ENCODE measurements at regions not wholly inside any gene's neighbourhood (a gene's known extent, or its start where the extent isn't known, plus 50 kb on each side); places are given as distances from the start of the nearest gene placed in this dataset.

DNA sequence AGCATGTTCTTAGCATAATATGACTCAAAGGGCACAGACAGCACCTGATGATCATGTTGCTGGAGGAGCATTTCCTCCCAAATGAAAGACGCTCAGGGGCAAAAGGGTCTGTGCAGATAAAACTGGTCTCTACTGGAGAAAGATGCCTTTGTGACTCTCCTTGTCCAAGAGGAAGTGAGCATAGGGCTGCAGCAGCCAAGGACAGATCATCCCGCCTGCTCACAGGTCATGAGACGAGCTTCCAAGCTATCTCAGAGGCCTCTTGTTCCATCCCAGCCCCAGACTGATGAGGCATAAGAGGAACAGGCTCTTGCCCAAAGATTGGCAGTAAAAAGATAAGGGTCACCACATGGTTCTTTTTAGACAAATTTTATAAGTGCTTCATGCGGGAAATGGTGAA is 141.8 kb downstream of the KATNIP start:
- TF ChIP-seq, protein P1, sequence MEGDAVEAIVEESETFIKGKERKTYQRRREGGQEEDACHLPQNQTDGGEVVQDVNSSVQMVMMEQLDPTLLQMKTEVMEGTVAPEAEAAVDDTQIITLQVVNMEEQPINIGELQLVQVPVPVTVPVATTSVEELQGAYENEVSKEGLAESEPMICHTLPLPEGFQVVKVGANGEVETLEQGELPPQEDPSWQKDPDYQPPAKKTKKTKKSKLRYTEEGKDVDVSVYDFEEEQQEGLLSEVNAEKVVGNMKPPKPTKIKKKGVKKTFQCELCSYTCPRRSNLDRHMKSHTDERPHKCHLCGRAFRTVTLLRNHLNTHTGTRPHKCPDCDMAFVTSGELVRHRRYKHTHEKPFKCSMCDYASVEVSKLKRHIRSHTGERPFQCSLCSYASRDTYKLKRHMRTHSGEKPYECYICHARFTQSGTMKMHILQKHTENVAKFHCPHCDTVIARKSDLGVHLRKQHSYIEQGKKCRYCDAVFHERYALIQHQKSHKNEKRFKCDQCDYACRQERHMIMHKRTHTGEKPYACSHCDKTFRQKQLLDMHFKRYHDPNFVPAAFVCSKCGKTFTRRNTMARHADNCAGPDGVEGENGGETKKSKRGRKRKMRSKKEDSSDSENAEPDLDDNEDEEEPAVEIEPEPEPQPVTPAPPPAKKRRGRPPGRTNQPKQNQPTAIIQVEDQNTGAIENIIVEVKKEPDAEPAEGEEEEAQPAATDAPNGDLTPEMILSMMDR (IDR thresholded peaks at IDR 0.05; ENCODE audit: low read depth, low read length, missing control alignments), result no peak
- no peak for DNase-seq (ENCODE audit: low read depth)

DNA sequence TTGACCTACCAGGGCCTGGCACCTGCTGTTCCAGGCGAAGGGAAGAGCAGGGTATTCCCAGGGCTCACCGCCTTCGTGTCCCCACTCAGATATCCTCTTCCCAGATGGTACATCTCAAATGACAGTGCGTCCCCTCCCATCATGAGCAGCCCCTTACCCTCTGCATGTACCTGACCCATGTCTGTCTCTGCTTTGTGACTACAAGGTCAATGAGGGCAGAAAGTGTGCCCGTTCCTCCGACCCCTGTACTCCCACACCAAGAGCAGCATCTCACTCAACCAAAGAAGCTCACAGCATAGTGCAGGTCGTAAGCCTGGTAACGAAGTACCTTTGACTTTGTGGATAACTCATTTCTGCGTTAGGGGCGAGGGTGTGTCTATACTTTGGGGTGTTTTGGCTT is 142.6 kb downstream of the KATNIP start:
- TF ChIP-seq, protein P1 (IDR thresholded peaks at IDR 0.05; ENCODE audit: low read depth, low read length, missing control alignments), result no peak
- no peak for DNase-seq (ENCODE audit: low read depth)
- no peak overlapping the region for H3K4me3 ChIP-seq (ENCODE audit: low read depth, low read length)

More for the DNA sequence above, 141.8 kb downstream of the KATNIP start:
- no peak overlapping the region for H3K4me3 ChIP-seq (ENCODE audit: low read depth, low read length)

DNA sequence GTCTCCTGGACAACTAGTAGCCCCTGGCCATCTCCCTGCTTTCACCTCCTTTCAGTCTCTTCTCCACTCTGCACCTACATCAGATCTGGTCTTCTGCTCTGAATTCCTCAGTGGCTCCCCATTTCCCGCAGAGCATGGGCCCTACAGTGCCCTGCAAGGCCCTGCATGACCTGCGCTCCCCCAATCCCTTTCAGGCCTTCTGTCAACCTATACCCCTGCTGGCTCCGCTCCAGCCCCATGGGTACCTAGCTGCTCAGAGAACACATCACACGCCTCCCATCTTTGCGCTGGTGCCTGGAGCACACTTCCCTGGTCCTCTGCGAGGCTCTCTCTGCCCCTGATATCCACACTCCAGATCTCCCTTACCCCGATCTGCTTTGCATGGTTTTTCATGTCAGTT is 145.2 kb downstream of the KATNIP start:
- DNase-seq (ENCODE audit: low read depth), result no peak
- TF ChIP-seq, protein P1 (IDR thresholded peaks at IDR 0.05; ENCODE audit: low read depth, low read length, missing control alignments), result no peak
- H3K4me3 ChIP-seq (ENCODE audit: low read depth, low read length), result no peak overlapping the region

DNA sequence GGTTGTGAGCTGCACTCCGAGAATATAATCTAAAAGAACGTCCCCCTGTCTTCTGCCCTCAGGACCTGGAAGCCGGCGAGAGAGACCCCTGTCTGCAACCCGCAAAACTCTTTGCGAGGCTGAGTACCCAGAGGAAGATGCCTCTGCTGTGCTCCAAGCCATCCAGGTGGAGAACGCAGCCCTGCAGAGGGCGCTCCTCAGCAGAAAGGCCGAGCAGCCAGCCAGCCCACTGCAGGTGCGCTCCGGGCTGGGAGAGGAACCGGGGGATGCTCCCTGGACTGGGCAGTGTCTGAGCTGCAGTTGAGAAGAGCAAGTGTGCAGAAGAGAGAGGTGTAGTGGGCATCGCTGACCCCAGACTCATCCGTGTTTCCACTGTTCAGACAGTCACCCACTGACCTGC is 148.3 kb downstream of the KATNIP start:
- TF ChIP-seq, protein P1 (IDR thresholded peaks at IDR 0.05; ENCODE audit: low read depth, low read length, missing control alignments), result peak; percentile 44
- no peak for DNase-seq (ENCODE audit: low read depth)
- no peak overlapping the region for H3K4me3 ChIP-seq (ENCODE audit: low read depth, low read length)

DNA sequence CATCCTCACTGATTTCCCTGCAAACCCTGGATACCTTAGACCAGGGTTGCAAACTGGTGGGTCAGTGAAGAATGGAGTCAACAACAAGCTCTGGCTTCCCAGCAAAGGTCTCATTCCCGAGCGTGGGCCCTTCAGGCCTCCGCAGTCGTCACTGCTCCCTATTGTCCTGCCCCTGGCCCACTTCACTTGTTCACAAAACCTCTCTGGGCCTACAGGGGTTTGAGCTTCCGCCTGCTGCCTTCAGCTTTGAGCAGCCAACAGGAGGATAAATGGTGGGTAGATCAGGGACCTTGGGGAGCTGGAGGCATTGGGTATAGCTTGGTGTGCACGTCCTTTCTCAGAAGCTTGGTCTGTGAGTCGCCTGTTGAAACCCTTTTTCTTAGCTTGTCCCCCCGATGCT is 148.8 kb downstream of the KATNIP start:
- DNase-seq (ENCODE audit: low read depth), result no peak
- TF ChIP-seq, protein P1 (IDR thresholded peaks at IDR 0.05; ENCODE audit: low read depth, low read length, missing control alignments), result no peak
- H3K4me3 ChIP-seq (ENCODE audit: low read depth, low read length), result no peak overlapping the region

DNA sequence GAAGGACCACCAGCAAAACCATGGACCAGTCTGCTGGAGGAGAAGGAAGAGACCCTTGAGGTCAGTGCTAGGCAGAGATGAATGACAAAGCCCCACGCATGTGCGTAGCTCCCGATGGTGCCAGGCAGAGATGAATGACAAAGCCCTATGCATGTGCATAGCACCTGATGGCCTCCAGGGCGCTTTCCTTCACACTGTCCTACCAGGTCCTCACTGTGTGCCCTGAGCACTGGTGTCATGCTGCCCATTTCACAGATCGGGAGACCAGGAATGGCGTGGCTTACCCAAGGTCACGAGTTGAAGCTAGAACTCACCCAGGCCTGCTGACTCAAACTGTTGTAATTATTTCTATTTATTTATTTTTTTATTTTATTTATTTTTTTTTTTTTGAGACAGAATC is 149.6 kb downstream of the KATNIP start:
- H3K4me3 ChIP-seq (ENCODE audit: low read depth, low read length), result no peak overlapping the region
- TF ChIP-seq, protein P1 (IDR thresholded peaks at IDR 0.05; ENCODE audit: low read depth, low read length, missing control alignments), result no peak
- no peak for DNase-seq (ENCODE audit: low read depth)

DNA sequence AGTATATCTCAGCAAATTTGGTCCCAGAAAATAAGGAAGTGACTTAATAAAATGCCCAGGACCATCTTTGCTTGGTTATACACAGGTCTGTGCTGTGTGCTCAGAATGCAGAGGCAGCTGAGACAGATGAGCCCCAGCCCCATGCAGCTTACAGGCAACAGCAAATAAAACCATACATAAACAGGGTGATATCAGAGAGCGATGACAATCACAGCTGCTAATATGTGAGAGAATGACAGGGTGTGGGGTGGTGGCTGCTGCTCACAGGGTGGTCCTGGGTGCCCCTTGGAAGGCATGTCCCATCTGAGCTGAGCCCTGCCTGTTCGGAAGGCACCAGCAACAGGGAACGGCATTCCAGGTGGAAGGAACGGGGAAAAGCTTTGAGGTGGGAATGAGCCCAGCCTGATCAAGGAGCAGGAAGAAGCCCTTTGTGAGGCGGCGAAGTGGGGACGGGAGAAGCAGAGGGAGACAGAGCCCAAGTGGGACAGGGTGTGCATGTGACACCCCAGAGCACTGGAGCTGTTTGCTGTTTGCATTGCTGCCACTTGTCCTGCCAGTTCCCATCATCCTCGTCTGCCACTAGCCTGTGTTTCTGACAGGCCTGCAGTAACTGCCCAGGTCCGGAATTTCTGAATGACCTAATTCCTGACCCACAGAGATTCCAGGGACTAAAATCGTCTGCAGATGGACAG is 150.5 kb downstream of the KATNIP start:
- TF ChIP-seq, protein P1 (IDR thresholded peaks at IDR 0.05; ENCODE audit: low read depth, low read length, missing control alignments), result no peak
- no peak overlapping the region for H3K4me3 ChIP-seq (ENCODE audit: low read depth, low read length)
- DNase-seq (ENCODE audit: low read depth), result no peak

Data from GM12864 (cell line).